HG02884 (cell line): ENCODE measurements at regions not wholly inside any gene's neighbourhood (a gene's known extent, or its start where the extent isn't known, plus 50 kb on each side); places are given as distances from the start of the nearest gene placed in this dataset.
A peak's percentile ranks its signal among the peaks of the same experiment; 100 is the strongest.
"Not testable (repeated sequence)": the region's sequence is repeated elsewhere in the genome, so short reads cannot be mapped to it uniquely, and the experiment has no call there.

Experiments
- ATAC-seq: cut with Tn5 transposase; IDR thresholded peaks from one replicate; pipeline ENCODE4 v1.9.1; 2021; ENCODE audit warnings: mild to moderate bottlenecking, moderate library complexity; ENCODE audit not compliant: unreplicated experiment

GRCh38 chr4:143819029-143819428, 86.3 kb downstream of the GYPE start:
- ATAC-seq: no peak

GRCh38 chr4:143817866-143818265, 87.5 kb downstream of the GYPE start:
- not testable (repeated sequence) for ATAC-seq

GRCh38 chr4:143815375-143815774, 90.0 kb downstream of the GYPE start:
- ATAC-seq: not testable (repeated sequence)

- not testable (repeated sequence) for ATAC-seq
These were observed 91.8 kb downstream of the GYPE start for GRCh38 chr4:143813431-143814154.

GRCh38 chr4:143791693-143792092, 91.2 kb upstream of the FREM3 start:
- not testable (repeated sequence) for ATAC-seq

- ATAC-seq: not testable (repeated sequence)
These were observed 90.0 kb upstream of the FREM3 start for GRCh38 chr4:143790425-143790824.

- ATAC-seq: not testable (repeated sequence)
These were observed 89.1 kb upstream of the FREM3 start for GRCh38 chr4:143789618-143790017.

- no peak for ATAC-seq
These were observed 84.1 kb upstream of the FREM3 start for GRCh38 chr4:143784567-143784966.

GRCh38 chr4:143782521-143782920, 82.0 kb upstream of the FREM3 start:
- ATAC-seq: no peak

- ATAC-seq: peak; percentile 100
These were observed 73.8 kb upstream of the FREM3 start for GRCh38 chr4:143773998-143774895.

- no peak for ATAC-seq
These were observed 70.8 kb upstream of the FREM3 start for GRCh38 chr4:143771269-143771668.

GRCh38 chr4:143768007-143768591, 67.6 kb upstream of the FREM3 start:
- no peak for ATAC-seq

- no peak for ATAC-seq
These were observed 63.1 kb upstream of the FREM3 start for GRCh38 chr4:143763587-143763986.

GRCh38 chr4:143762511-143762910, 62.0 kb upstream of the FREM3 start:
- no peak for ATAC-seq
